NCI-H524 (cell line): ENCODE measurements at regions not wholly inside any gene's neighbourhood (a gene's known extent, or its start where the extent isn't known, plus 50 kb on each side); places are given as distances from the start of the nearest gene placed in this dataset.

Experiments used
- DNase-seq, 2 experiments: peaks; one replicate each; lab custom pipeline; 2025; lab: John Stamatoyannopoulos, UW

GRCh38 chr10:88060762-88061161 lies 197.3 kb downstream of the PTEN start:
- DNase-seq = no peak

GRCh38 chr10:88062385-88062784 lies 199.0 kb downstream of the PTEN start:
- no peak for DNase-seq

DNA sequence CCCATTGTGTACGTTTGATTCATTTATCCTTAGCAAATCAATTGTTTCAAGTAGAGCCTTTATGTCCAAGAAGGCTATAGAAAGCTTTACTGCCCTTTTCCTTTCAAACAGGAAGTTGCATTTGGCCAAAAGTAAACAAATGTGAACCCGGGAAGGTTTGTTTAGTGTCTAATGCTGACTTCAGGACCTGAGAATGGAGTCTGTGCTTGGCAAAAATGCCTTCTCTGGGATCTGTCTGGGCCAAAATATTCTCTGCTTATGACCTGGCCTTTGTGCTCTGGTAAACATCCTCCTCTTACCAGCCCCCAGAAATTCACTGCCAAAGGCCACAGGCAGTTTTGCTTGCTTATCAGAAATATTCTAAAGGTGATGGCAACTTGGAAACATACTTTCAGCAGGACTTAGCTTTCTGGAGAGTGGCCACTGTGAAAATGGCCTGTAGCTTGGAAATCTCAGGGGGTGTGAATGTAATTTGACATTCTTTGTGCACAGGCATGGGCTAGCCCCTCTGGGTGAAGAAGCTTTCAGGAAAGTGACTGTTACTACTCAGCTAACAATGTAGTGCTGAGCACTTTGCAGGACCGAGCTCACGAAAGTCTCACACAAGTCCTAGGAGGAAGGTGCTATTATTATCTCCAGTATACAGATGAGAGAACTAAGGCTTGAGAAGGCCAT lies 199.5 kb downstream of the PTEN start:
- no peak for DNase-seq

GRCh38 chr10:88063861-88064557 lies 200.6 kb downstream of the PTEN start:
- DNase-seq = no peak

DNA sequence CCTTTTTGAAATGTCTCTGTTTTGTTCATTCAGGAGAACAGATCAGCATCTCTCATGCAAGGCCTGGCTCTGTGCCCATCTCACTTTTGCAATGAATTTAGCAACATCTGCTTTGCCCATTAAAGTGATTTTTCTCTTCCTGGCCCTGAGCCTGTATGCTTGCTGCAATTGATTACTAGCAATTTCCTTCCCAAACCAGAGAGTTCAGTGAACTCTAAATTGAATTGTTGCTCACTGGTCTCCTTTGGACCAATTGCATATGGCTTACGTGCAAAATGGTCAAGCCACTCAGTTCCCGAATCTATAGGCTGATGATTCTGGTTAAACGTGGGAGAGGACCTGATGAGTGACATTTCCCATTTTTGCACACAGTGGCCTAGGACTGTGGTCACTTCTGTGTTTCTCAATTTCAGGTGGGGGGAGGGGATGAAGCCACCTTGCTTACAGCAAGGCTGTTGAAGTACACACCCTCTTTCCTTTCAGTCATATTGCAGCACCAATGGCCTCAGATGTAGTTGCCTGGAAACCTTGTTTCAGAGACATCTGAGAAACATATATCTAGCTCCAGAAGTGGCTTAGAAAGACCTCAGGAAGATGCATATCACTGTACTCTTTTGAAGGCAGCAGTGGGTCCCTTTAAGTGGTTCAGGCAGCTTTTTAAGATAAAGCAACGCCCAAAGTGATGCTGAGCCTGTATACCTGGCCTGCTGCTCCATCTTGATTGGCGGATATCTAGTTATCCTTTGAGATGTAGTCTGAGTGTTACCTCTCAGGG lies 201.4 kb downstream of the PTEN start:
- peak in 1 of 2 experiments; percentile 1 for DNase-seq

GRCh38 chr10:88065383-88066049 lies 202.1 kb downstream of the PTEN start:
- no peak for DNase-seq

DNA sequence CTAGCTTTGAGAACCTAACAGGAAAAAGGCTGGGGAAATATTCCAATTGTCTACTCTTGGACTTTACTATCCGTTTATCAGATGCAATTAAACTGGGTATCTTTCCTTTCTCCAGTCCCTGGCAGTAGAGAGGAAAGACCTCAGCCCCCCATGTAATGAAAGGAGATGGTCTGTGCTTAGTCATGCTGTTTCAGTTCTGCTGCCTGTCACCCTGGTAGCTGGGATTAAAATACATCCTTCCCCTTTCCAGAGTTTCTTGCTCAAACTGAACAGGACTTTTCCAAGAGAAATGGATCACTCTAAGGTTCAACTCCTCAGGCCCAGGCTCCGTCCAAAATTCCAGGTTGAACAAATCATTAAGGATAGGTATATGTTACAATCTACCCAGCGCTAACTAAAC lies 202.9 kb downstream of the PTEN start:
- no peak for DNase-seq

DNA sequence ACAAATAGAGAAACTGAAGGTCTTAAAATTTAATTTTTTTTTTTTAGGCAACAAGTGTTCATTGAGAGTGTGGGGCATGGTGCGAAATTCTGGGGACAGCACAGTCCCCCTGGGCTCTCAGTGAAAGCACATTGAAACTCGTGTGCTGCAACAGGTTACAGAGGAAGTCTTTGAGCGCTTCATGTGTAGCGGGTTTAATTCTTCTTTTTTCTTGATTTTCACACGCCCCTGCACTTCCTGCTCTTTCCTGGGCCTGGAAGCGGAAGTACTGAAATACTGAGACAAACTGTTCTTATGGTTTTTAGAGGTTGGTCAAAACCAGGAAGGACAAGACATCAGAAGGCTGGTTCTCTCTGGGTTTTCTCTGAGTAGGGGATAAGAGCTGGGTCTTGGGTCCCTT lies 203.5 kb downstream of the PTEN start:
- DNase-seq = no peak

DNA sequence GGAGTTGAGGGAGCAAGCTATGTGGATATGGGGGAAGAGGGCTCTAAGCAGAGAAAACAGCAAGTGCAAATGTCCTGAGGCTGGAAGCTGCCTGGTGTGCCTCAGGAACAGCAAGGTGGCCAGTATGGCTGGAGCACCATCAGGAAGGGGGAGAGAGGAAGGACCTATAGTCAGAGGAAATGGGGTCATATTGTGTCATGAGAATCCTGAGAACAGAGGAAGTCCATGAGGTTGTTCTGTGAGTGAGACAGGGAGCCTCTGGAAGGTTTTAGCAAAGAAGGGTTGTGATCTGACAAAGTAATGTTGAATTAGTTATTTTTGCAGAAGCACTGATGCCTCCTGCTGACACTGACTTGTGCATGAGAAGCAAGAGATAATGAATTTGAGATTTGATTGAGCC lies 204.3 kb downstream of the PTEN start:
- DNase-seq = no peak

DNA sequence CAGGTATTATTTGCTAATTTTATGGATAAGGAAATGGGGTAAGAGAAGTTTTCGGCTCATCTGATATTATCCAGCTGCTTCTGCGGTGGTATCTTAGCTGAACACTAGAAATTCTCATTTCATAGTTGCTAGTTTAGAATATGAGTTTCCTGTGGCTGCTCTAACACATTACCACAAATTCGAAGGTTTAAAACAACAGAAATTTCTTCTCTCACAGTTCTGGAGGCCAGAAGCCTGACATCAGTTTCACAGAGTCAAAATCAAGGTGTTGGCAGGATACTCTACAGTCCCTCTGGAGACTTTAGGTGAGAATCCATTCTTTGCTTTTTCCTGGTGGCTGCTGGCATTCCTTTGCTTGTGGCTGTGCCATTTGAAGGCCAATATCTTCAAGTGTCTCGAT lies 205.9 kb downstream of the PTEN start:
- no peak for DNase-seq

GRCh38 chr10:88070080-88070880 lies 206.9 kb downstream of the PTEN start:
- no peak for DNase-seq

- DNase-seq = no peak
Measured at GRCh38 chr10:88071879-88072278, 208.5 kb downstream of the PTEN start.

DNA sequence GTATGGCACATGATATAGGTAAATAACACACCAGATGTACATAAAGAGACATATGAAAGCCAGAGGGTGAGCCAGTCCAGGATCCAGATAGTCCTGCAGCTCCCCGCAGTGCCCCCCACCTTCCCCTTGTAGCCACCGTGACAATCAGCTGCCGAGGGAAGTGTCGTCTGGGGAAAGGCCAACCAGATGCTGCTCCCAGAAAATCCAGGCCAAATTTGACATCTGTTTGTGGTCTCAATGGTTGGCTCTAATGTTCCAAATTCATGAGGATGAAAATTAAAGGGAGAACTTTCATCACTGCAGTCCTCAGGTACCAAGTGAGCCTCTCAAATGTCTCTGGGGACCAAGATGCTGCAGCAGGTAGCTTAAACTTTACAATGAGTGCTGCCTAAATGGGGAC lies 210.3 kb downstream of the PTEN start:
- no peak for DNase-seq

- no peak for DNase-seq
Measured at GRCh38 chr10:88074971-88075370, 211.5 kb downstream of the PTEN start.

GRCh38 chr10:88076027-88076880 lies 212.8 kb downstream of the PTEN start:
- DNase-seq = no peak

- DNase-seq = no peak
Measured at GRCh38 chr10:88077977-88078376, 214.6 kb downstream of the PTEN start.

DNA sequence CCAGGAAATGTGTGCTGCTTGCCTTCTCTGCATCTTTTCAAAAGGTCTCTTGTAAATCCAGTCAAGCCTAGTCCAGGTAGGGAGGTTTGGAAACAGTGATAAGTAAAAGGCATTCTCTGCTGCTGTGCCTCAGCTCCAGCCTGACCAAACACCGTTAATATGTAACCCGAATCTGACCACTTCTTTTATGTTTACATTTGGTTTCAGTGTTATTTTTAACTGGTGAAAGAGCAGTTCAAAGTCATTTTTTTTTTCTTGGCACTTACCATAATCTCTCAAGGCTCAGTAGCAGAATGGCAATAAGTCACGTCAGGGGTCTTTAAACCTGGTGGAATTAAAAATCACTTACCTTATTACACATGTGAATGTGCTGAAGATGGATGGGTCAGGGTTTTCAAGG lies 216.8 kb downstream of the PTEN start:
- no peak for DNase-seq

- DNase-seq = no peak
Measured at GRCh38 chr10:88081457-88082054, 218.1 kb downstream of the PTEN start.

DNA sequence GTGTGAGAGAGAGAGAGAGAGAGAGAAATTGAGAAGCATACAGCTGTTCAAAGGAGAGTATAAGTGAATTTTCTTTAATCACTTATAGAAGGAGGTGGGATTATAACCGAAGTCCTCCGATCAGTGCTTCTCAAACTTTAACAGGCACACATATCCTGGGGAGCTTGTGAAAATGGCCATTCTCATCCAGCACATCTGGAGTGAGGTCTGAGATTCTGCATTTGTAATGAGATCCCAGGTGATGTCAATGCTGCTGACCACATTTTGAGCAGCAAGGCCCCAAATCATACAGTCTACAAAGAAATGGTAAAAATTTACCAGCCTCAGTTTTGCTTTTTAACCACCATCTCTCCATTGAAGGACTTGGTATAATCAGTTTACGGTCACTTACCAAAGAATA lies 219.0 kb downstream of the PTEN start:
- no peak for DNase-seq
